ENCODE measurements at regions not wholly inside any gene's neighbourhood (a gene's known extent, or its start where the extent isn't known, plus 50 kb on each side); places are given as distances from the start of the nearest gene placed in this dataset.

GRCh38 chr2:64842030-64842429 lies 147.2 kb upstream of the SLC1A4 start:
- TF ChIP-seq CTCF (IDR thresholded peaks at IDR 0.05; ENCODE audit: low read length) (no peak), EZH2 (IDR thresholded peaks at IDR 0.05; ENCODE audit: borderline replicate concordance, low read length) (no peak)

All from OCI-LY1 (cell line).